K562 (cell line): ENCODE measurements at regions not wholly inside any gene's neighbourhood (a gene's known extent, or its start where the extent isn't known, plus 50 kb on each side); places are given as distances from the start of the nearest gene placed in this dataset.

Experiments
- ATAC-seq: fragments of 200-7000 bp; cut with Tn5 transposase; 3 replicates; pipeline ENCODE4 v1.9.1; 2020; ENCODE audit warnings: moderate library complexity
- BruUV-seq: library from RNA; stranded (reverse); fragments of 400-500 nt; replicated peaks from 2 replicates; lab custom pipeline; 2021; lab: Mats Ljungman, UMichigan
- CTCF ChIA-PET: fragments of 300-600 bp; formaldehyde crosslinking; extraction: SDS; loops from one replicate; lab custom pipeline; 2021; ENCODE audit warnings: low intra/inter-chr PET ratio; lab: Yijun Ruan, JAX
- POLR2A ChIA-PET: fragments of 300-600, 350-650 bp; sonication (Branson Sonifier 250); formaldehyde crosslinking; extraction: SDS; loops from one replicate; lab custom pipeline; 2021; ENCODE audit warnings: antibody characterized with exemption, inconsistent platforms; lab: Yijun Ruan, JAX
- DNase-seq, 4 experiments: peaks; one replicate each; pipeline versions ENCODE4 v3.0.0 to v3.0.0-alpha.2; 2011 to 2018; ENCODE audit warnings: low spot score in 3 of 4, mixed read lengths in 3 of 4; ENCODE audit errors: extremely low read depth in 1 of 4
- FAIRE-seq: peaks from 2 replicates; lab custom pipeline; 2011; peaks lifted over from hg19 to GRCh38; lab: Jason Lieb, UNC
- H2AFZ ChIP-seq: 2 replicates; pipeline ENCODE4 v1.6.0; 2011; ENCODE audit warnings: low read depth, low read length, control low read depth, inconsistent platforms
- H3K27ac ChIP-seq: fragments of 200-600 bp; 3 replicates; pipeline ENCODE4 v1.8.0; 2011; ENCODE audit warnings: low read depth, mild to moderate bottlenecking, control low read depth, inconsistent platforms, low read length, moderate library complexity, mixed read lengths; ENCODE audit errors: extremely low read depth
- H3K27me3 ChIP-seq, 2 experiments: fragments of 300-600 bp in 1 of 2; 2 replicates in 1 of 2; 3 replicates in 1 of 2; pipeline versions ENCODE4 v1.6.0 to v1.8.0; 2011; ENCODE audit warnings: inconsistent platforms in 2 of 2, low read length in 2 of 2, mild to moderate bottlenecking in 1 of 2, mixed read lengths in 1 of 2, moderate library complexity in 1 of 2; ENCODE audit not compliant: control insufficient read depth in 2 of 2, insufficient read depth in 2 of 2
- H3K36me3 ChIP-seq: fragments of 300-600 bp; 3 replicates; pipeline ENCODE4 v1.8.0; 2011; ENCODE audit warnings: mild to moderate bottlenecking, low read length, inconsistent platforms; ENCODE audit not compliant: control insufficient read depth, insufficient read depth
- H3K4me1 ChIP-seq, 2 experiments: fragments of 200-600 bp in 1 of 2; replicated peaks in 1 of 2; 2 replicates in 1 of 2; 3 replicates in 1 of 2; pipeline versions ENCODE4 v1.5.1 to v1.8.0; 2011; ENCODE audit warnings: inconsistent platforms in 2 of 2, low read length in 2 of 2, mild to moderate bottlenecking in 1 of 2, mixed read lengths in 1 of 2, moderate library complexity in 1 of 2; ENCODE audit not compliant: control insufficient read depth in 2 of 2, insufficient read depth in 2 of 2
- H3K4me2 ChIP-seq: 2 replicates; pipeline ENCODE4 v1.6.1; 2011; ENCODE audit warnings: low read length, control low read depth, inconsistent platforms, mixed read lengths; ENCODE audit not compliant: insufficient read depth
- H3K4me3 ChIP-seq: fragments of 200-600 bp; sonication (generic), shearing (Covaris generic); 2 replicates; pipeline ENCODE4 v1.5.1; 2016; ENCODE audit warnings: control low read depth, inconsistent platforms
- H3K79me2 ChIP-seq: fragments of 200-600 bp; 3 replicates; pipeline ENCODE4 v1.8.0; 2011; ENCODE audit warnings: low read length, inconsistent platforms; ENCODE audit not compliant: control insufficient read depth, insufficient read depth
- H3K9ac ChIP-seq, 2 experiments: 2 replicates each; pipeline versions ENCODE4 v1.6.0 to v1.6.1; 2011; ENCODE audit warnings: low read depth in 2 of 2, low read length in 2 of 2, control low read depth in 1 of 2, inconsistent platforms in 1 of 2, mild to moderate bottlenecking in 1 of 2, mixed read lengths in 1 of 2; ENCODE audit not compliant: insufficient read depth in 1 of 2
- H3K9me1 ChIP-seq: one replicate; pipeline ENCODE4 v1.6.0; 2011; ENCODE audit warnings: inconsistent platforms, mild to moderate bottlenecking, low read length, moderate library complexity; ENCODE audit not compliant: control insufficient read depth, insufficient read depth
- H3K9me3 ChIP-seq: replicated peaks from 2 replicates; pipeline ENCODE4 v1.5.1; 2011; ENCODE audit warnings: low read depth, low read length, inconsistent platforms; ENCODE audit not compliant: control insufficient read depth, insufficient read depth
- H4K20me1 ChIP-seq: replicated peaks from 2 replicates; pipeline ENCODE4 v1.6.1; 2011; ENCODE audit warnings: low read length, inconsistent platforms, mixed read lengths; ENCODE audit not compliant: control insufficient read depth, insufficient read depth
- ATF2 ChIP-seq: sonication (generic); formaldehyde crosslinking; IDR thresholded peaks from 2 replicates; pipeline ENCODE4 v1.8.1; 2022; ENCODE audit warnings: missing genetic modification reagents
- CHD2 ChIP-seq: IDR thresholded peaks from 2 replicates; pipeline ENCODE4 v1.6.1; 2011; ENCODE audit warnings: low read depth, low read length
- CTCF ChIP-seq, 3 experiments: IDR thresholded peaks in 2 of 3; conservative IDR thresholded peaks in 1 of 3; 2 replicates each; pipeline ENCODE4 v1.5.1; 2011 to 2012; ENCODE audit warnings: low read length in 3 of 3, mild to moderate bottlenecking in 3 of 3, control low read depth in 2 of 3, improper control_type of control experiment in 1 of 3, inconsistent platforms in 1 of 3, low read depth in 1 of 3, mixed read lengths in 1 of 3, moderate library complexity in 1 of 3; ENCODE audit not compliant: insufficient read depth in 2 of 3
- DDX20 ChIP-seq: fragments of 450-650 bp; IDR thresholded peaks from 2 replicates; pipeline ENCODE4 v1.6.1; 2016; ENCODE audit warnings: missing genetic modification characterization, low read depth, mild to moderate bottlenecking, missing compliant biosample characterization, moderate library complexity
- HMG20B ChIP-seq: fragments of 250-450 bp; sonication (Bioruptor Pico); IDR thresholded peaks from 2 replicates; pipeline ENCODE4 v1.5.0; 2021; ENCODE audit warnings: mild to moderate bottlenecking
- IRF2 ChIP-seq: sonication (generic); formaldehyde crosslinking; IDR thresholded peaks from 2 replicates; pipeline ENCODE4 v1.8.1; 2022; ENCODE audit warnings: mild to moderate bottlenecking, missing genetic modification reagents
- MAFK ChIP-seq: IDR thresholded peaks from 2 replicates; pipeline ENCODE4 v1.6.1; 2011; ENCODE audit warnings: low read length, improper control_type of control experiment
- NELFE ChIP-seq: IDR thresholded peaks from 2 replicates; pipeline ENCODE4 v1.6.1; 2011; ENCODE audit warnings: mild to moderate bottlenecking; ENCODE audit not compliant: insufficient read depth, insufficient read length
- PURB ChIP-seq: sonication (generic); formaldehyde crosslinking; IDR thresholded peaks from 2 replicates; pipeline ENCODE4 v1.9.0; 2021; ENCODE audit warnings: low read depth, mild to moderate bottlenecking, missing genetic modification reagents
- RBM14 ChIP-seq: fragments of 200-400 bp; formaldehyde crosslinking; IDR thresholded peaks from 2 replicates; pipeline ENCODE4 v1.6.1; 2018; ENCODE audit warnings: low read depth, mild to moderate bottlenecking, low read length, moderate library complexity, borderline replicate concordance; ENCODE audit not compliant: insufficient read depth
- SMARCB1 ChIP-seq: IDR thresholded peaks from 2 replicates; pipeline ENCODE4 v1.6.1; 2011; ENCODE audit warnings: improper control_type of control experiment, low read depth; ENCODE audit not compliant: insufficient read length
- TARDBP ChIP-seq: fragments of 450-650 bp; IDR thresholded peaks from 2 replicates; pipeline ENCODE4 v1.6.1; 2016
- THRAP3 ChIP-seq: fragments of 450-650 bp; IDR thresholded peaks from 2 replicates; pipeline ENCODE4 v1.6.1; 2016; ENCODE audit warnings: mild to moderate bottlenecking, inconsistent platforms, borderline replicate concordance
- WGBS: fragments of 100-300 bp; shearing (Covaris generic); methylation state at CpG from one replicate; pipeline ENCODE4 v1.1.6; 2016; ENCODE audit warnings: low coverage, mixed read lengths; ENCODE audit not compliant: insufficient coverage; ENCODE audit errors: missing lambda C conversion rate; 5-methylcytosine and 5-hydroxymethylcytosine counted together
- in situ Hi-C: fragments of 300-500 bp; cut with MboI; formaldehyde crosslinking; loops from 4 replicates; pipeline ENCODE4 v1.15.0; 2018; ENCODE audit warnings: inconsistent platforms, mixed read lengths
- intact Hi-C: fragments of 100-400 bp; cut with micrococcal nuclease; formaldehyde crosslinking; loops from 2 replicates; pipeline ENCODE4 v1.14.2; 2022

GRCh38 chr7:96621932-96622331 lies 87.7 kb downstream of the SEM1 start:
- CTCF ChIA-PET, result no interaction called here
- Histone ChIP-seq H3K9me3 (no peaks in the 10 kb centered on the region), H3K4me2 (no peak overlapping the region), H3K27ac (no peak overlapping the region), H3K36me3 (no peaks in the 10 kb centered on the region), H3K27me3 (peaks cover 0 to 11% of the 10 kb centered on the region in 2 experiments; a peak in 1 of 5 replicates), H4K20me1 (no peaks in the 10 kb centered on the region), H2AFZ (no peak overlapping the region), H3K9ac (no peak overlapping the region), H3K79me2 (no peaks in the 10 kb centered on the region), H3K4me3 (no peak overlapping the region), H3K9me1 (peaks cover 3% of the 10 kb centered on the region)
- no peak for DNase-seq
- FAIRE-seq, result no peak
- POLR2A ChIA-PET, result interaction anchor here (0.6 kb wide), 1 partner anchor 153 kb away, joined by 3 read pairs; no protein-coding TSS in a partner anchor
- intact Hi-C loops (no loop called here), in situ Hi-C loops (no loop called here)
- ATAC-seq, result no peak
- no TSS peak for BruUV-seq
- TF ChIP-seq SMARCB1, result no peak
- TF ChIP-seq, all 486 proteins: peak for 0
- no peaks in the 10 kb centered on the region for H3K4me1 ChIP-seq

GRCh38 chr7:96614154-96614867 lies 95.3 kb downstream of the SEM1 start:
- Histone ChIP-seq H3K9ac (no peak overlapping the region), H4K20me1 (no peaks in the 10 kb centered on the region), H3K9me1 (no peaks in the 10 kb centered on the region), H3K27ac (no peak overlapping the region), H3K4me1 (no peaks in the 10 kb centered on the region), H3K27me3 (no peaks in the 10 kb centered on the region; a peak in 1 of 5 replicates), H3K9me3 (no peaks in the 10 kb centered on the region), H3K36me3 (no peaks in the 10 kb centered on the region), H3K79me2 (no peaks in the 10 kb centered on the region), H3K4me2 (no peak overlapping the region), H3K4me3 (no peak overlapping the region), H2AFZ (no peak overlapping the region)
- intact Hi-C loops (loop anchor here (5.0 kb wide), 1 partner anchor 692 kb away; no protein-coding TSS in a partner anchor), in situ Hi-C loops (no loop called here)
- ATAC-seq (no peak), DNase-seq (no peak), FAIRE-seq (no peak)
- 2% methylated on average over 5 of the region's 5 CpGs for WGBS
- POLR2A ChIA-PET, result interaction anchor here (0.6 kb wide), 1 partner anchor 277 kb away, joined by 3 read pairs; no protein-coding TSS in a partner anchor
- CTCF ChIA-PET, result interaction anchor here (0.5 to 0.6 kb wide), 2 partner anchors 41 to 49 kb away, joined by 3 to 5 read pairs; no protein-coding TSS in a partner anchor
- no TSS peak for BruUV-seq
- TF ChIP-seq DDX20 (tag), result no peak
- TF ChIP-seq IRF2, result no peak
- TF ChIP-seq TARDBP, result no peak
- no peak for TF ChIP-seq MAFK
- TF ChIP-seq HMG20B (CRISPR knock-in tag), result no peak
- no peak for TF ChIP-seq NELFE
- no peak for TF ChIP-seq THRAP3
- no peak for TF ChIP-seq RBM14
- no peak for TF ChIP-seq ATF2 (CRISPR knock-in tag)
- TF ChIP-seq PURB (CRISPR knock-in tag), result no peak
- no peak for TF ChIP-seq CHD2
- TF ChIP-seq CTCF (IDR thresholded peaks at IDR 0.05 in 2 of 3, conservative IDR thresholded peaks at IDR 0.05 in 1 of 3; ENCODE audit: insufficient read depth in 2 of 3, low read depth in 1 of 3, low read length in 3 of 3), result no peak
